Mucosa of gallbladder (tissue), 1 donor: ENCODE measurements at regions not wholly inside any gene's neighbourhood (a gene's known extent, or its start where the extent isn't known, plus 50 kb on each side); places are given as distances from the start of the nearest gene placed in this dataset.
"Not testable (repeated sequence)": the region's sequence is repeated elsewhere in the genome, so short reads cannot be mapped to it uniquely, and the experiment has no call there.

ENCODE experiments used
- DNase-seq: peaks from one replicate; pipeline ENCODE4 v3.0.0-alpha.2; 2020; ENCODE audit warnings: low spot score
- donor health status: DM: no; HTN: no; CAD: no.

DNA sequence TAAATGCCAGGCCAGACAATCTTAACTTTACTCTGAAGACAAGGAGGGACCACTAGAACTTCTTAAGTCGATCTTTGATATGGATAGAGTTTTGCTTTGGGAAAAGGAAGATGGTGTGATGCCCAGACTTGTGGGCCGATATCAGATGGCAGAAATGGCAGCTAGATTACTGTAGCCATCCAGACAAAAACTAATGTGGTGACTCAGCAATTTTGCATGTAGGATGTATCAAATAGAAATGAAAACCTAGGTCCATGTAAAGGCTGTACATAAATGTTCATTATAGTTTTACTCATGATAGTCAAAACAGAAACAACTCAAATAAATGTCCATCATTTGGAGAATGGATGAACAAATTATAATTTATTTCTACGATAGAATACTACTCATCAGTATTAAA is 121.5 kb downstream of the APIP start:
- no peak for DNase-seq

DNA sequence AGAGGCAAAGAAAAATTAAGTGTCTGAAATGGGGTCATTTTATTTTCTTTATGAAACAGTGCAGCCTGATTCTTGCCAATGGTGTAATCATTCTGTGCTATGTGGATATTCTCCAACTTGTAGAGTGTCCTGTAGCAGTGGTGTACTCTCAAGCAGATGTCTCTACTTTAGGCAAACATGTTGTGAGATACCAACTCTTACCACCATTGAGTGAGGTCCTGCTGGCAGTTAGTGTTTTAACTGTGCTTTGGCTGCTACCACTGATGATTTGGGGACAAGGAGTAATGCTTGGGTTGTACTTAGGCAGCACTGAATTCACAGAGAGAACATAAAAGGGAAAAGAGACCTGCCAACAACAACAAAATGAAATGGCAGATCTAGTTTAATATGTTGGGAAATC is 122.5 kb downstream of the APIP start:
- no peak for DNase-seq

DNA sequence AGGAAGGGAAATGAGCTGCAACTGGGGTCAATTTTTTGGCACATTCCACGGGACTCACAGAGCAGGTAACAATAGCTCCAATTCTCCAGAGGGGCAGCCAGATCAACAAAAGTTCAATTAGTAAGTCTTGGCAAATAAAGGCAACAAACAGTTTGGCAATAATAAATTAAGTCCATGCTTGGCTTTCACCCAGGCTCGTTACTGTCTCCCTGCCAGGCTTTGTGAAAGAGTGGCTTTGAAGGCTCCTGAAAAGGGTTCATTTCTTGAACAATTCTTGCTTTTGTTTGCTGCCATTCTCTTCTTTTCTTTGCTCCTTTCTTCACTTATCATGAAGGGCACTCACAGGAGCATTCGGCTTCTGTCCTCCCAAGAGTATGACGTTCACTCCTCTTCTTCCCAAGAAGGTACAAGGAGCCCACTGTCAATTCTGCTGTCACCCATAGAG is 123.3 kb downstream of the APIP start:
- peak; percentile 54 for DNase-seq

DNA sequence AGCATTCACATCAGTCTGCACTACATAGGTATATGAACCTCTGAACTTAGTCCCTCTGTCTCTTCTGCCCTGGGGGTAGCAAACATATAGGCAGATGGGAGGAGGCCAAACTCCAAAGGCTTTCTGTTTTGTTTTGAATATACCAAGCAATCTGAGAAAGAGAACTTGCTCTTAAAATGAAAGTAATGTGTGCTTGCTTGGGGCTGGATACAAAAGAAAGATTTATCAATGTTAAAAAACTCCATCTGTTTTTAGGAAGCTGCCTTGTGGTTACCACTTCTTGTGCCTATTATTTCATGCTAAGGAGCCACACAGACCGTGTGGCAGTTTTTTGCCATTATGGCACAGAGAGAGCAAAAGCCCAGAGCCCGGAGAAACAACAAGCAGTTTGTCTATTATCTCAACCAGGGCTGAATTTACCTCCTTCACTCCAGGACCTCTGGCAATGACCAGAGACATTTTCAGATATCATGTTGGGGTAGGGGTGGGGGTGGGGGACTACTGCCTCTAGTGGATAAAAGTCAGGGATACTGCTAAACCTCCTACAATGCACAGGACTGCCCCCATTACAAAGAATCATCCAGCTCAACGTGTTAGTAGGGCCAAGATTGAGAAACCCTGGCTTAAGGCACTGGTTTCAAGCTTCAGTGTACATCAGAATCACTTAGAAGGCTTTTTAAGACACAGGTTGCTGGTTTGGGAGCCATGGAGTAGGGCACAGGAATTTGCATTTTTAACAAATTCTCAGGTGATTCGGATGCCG is 124.2 kb downstream of the APIP start:
- no peak for DNase-seq

DNA sequence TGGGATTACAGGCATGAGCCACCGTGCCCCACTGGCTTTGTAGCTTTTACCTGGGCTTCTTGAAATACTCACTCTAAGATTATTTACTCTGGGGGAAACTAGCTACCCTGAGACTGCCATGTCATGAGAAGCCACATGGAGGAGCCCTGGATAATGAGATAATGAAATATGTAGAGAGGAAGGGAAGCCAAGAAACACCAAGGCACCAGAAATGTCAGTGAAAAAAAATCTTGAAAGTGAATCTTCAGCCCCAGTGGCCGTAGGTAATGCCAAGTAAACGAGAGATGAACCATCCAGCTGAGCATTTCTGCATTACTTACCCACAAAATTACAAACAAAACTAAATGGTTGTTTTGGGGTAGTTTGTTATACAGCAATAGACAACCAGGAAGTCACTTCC is 125.6 kb downstream of the APIP start:
- DNase-seq: no peak

DNA sequence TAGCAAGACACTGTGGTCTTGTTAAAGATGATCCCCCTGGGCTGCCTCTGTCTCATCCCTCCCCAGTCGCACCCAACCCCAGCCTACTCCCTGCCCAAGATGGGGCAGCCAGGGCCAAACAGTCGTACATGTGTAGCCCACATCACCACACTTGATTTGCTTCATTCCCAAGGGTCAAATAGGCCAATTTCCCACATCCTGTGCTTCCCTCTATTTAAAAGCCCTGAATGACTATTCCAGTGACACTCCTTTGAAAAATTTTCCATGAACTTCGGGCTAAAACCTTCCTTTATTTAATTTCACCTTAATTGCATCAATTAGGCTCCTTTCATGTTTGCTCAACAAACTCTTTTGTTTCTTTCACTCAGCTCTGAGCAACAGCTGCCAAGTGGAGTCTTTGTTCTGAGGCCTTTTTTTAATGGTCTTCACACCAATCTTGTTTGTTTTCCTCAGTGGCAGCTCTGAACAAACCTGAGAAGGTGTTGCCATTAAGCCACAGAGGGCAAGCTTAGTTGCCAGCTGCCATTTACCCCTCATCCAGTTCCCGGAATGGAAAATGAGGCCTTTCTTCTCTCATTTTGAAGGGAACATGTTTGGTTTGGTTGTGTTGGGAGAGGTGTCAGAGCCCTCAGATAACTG is 126.9 kb downstream of the APIP start:
- DNase-seq: no peak

DNA sequence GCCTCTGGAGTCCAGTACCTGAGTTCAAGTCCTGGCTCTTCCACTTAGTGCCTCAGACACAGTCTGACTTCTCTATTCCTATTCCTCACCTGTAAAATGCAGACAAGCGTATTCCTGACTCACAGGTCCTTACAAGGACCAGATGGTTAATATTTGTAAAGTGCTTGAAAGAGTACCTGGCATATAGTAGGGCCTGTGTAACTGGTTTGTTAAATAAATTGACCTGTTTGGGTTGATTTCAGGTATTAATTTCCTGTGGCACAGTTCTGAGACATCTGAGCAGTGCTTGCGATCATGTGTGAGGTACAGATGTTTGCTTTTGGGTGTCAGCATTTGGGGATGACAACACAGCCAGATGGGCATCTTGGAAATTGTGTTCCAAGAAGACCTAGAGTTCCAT is 127.5 kb downstream of the APIP start:
- no peak for DNase-seq

DNA sequence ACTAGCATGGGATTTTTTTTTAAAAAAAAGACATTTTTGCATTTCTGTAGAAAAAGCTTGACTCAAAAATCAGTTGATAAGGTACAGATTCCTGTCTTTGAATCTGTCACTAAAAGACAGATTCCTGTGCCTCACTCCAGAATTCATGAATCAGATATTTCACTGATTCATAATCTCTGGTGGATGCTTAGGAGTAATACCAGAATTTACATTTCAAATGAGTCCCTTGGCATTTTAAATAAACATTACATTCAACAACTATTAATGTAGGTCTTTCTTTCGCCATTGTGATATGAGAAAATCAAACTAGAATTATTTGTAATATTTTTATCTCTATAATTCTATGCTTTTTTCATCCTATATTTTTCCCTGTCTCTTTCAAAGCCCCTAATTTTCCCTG is 128.3 kb downstream of the APIP start:
- no peak for DNase-seq

DNA sequence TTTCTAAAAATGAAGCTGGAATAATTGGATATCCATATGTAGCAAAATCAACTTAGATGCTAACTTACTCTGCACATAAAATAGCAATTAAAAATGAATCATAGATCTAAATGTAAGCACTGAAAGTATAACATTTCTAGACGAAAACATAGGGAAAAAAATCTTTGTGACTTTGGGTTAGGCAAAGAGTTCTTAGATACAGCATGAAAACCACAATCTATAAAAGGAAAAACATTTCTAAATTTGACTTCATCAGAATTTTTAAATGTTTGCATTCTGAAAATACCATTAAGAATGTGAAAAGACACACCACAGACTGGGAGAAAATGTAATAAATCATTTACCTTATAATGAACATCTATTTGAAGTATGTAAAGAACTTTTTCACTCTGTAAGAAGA is 128.8 kb downstream of the APIP start:
- DNase-seq: no peak

DNA sequence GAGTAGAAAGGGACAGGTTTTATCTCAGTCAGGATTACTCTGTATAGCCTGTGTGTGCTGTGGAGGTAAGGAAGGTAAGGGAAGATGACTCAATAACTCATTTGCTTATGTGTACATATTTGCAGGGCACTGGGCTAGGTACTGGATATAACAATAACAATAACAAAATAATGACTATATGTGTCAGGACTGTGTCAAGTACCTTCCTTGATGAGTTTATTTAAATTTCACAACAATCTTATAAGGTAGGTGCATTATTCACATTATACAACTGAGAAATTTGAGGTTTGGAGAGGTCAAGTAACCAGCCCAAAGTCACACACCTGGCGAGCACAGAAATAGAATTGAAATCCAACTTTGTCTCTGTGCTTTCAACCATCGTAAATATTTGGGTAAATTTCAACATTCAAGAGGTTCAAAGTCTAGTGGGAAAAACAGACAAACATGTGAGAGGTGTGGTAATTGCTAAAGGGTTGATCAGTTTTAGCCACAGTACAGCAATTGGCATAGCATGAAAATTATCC is 131.8 kb downstream of the APIP start:
- DNase-seq: no peak

DNA sequence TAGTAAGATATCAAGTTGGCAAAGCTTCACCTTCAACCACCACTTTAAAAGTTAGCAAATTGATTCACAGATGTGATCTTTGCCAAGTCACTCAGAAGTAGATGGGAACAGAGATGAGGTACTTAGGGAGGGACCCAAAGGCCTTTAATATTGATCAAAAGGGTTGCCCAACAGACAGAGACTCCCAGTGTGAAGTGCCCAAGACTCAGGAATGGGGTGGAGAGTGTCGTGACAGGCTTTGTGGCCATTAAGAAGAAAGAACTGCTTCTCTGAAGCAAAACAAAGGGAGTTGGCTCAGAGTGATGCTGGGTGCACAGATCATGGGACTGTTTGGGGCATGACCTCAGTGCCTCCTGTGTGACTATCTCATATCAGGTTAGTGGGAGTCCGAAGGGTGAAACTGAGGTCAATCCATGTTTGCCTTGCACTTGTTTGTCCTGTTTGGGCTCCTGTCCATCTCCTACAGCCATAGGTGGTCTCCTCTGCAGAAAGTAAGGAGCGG is 132.3 kb downstream of the APIP start:
- peak; percentile 87 for DNase-seq

DNA sequence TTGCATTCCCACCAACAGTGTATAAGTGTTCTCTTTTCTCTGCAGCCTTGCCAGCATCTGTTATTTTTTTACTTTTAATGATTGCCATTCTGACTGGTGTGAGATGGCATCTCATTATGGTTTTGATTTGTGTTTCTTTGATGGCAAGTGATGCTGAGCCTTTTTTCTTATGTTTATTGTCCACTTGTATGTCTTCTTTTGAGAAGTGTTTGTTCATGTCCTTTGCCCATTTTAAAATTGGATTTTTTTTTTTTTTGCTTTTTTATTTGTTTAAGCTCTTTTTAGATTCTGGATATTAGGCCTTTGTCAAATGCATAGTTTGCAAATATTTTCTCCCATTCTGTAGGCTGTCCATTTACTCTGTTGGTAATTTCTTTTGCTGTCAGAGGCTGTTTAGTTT is 134.4 kb downstream of the APIP start:
- DNase-seq: not testable (repeated sequence)

DNA sequence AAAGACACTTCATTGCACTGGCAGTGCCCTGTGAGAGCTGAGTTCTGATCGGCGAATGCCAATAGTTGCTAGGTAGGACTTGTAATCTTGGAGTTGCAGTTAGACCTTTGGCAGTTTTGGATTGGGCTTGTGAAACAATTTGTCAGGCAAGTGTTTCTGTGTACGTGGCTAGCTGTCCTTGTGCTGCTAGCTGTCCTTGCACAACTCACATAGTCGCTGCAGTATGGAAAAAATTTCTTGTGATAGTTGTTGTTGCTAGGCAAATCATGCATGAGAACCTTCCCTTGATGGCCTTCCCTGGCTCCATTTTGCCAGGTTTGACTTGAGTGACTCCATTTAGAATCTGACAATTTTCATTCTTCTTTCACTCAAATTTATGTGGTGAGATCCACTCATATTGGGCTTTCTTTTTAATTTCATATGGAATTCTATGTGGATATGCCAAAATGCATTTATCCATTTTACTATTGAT is 140.7 kb downstream of the APIP start:
- no peak for DNase-seq

DNA sequence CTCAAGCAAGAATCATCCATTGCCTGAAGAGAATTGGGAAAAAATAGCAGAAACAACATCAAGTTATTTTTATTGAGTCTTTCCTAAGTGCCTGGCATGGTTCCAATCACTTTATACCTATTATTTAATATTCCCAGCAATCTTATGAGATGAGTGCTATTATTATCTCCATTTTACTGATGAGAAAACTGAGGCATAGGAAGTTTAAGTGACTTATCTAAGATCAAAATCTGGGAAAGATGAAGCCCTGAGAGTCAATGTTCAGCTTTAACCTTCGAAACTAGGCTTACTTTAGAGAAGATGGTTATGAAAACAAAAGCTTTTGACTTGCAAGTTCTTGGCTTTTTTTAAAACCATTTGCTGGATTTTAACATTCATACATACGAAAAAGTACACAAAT is 141.6 kb downstream of the APIP start:
- no peak for DNase-seq

DNA sequence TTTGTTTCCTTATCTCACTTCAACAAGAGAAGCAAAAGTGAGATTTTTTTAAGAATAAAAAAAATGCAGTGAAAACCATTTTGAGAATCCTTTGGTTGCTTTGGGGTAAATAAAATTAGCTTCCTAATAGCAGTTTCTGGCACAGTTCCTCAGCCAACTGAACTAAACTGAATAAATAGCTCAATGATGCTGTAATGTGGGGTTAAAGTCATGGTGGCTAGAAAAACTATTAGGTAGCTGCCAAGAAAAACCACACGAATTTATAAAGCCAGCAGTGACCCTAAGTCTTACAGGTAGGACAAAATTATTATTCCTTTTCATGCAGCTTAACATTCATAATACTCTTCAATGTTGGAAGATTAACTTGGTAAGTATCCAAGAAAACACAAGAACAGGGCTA is 142.4 kb downstream of the APIP start:
- DNase-seq: no peak

DNA sequence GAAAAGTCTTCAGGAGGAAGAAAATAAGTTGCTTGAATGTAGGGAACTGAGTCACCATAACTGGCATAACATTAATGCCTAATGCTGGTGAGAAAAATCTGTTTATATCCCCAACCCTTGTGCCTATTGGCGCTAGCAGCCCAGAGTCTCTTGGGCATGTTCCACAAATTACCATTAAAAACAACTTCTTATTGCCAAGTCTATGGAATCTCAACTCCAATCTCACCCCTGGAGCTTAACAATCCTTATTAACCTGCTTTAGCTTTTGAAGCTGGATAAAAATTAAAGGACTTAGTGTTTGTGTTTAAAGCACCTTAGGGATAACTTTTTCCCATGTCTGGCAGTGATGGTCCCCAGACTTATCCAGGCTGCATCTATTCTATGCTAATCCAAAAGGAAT is 143.0 kb downstream of the APIP start:
- DNase-seq: no peak

DNA sequence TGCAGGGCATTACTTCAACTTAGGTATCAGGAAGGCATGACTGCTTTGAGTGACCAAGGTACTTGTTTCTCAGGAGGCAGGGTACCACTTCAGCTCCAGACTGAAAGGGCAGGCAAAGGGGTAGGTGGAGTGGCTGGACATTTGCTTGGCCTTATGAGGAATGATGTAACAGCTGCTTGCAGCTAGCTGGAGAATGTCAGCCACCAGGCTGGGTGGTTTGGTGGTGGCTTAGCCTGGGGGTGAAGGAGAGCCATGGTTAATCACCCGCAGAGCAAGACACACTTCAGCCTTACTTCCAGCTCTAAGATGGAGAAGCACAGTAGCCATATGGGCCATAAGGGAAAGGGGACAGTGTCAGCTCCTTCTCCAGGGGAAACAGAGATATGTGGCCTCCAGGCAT is 146.1 kb downstream of the APIP start:
- DNase-seq: no peak

DNA sequence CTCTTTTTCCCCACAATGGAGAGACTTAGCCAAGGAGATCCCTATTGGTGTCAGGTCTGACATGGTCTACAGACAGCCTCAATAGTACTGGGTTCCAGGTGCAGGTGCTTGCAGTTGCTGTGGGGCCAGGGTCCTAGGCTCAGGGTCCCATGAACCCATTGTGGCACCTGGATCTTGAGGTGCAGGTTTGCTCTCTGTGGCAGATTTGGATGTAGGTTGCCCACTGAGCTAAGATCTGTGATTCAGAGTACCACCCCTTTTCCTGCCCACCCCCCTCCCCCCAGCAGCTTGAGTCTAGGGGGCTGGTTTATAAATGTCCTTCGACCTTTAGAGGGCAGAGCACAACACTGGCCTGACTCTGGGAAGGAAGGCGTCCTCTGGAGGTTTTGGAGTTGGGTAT is 147.0 kb downstream of the APIP start:
- DNase-seq: no peak

DNA sequence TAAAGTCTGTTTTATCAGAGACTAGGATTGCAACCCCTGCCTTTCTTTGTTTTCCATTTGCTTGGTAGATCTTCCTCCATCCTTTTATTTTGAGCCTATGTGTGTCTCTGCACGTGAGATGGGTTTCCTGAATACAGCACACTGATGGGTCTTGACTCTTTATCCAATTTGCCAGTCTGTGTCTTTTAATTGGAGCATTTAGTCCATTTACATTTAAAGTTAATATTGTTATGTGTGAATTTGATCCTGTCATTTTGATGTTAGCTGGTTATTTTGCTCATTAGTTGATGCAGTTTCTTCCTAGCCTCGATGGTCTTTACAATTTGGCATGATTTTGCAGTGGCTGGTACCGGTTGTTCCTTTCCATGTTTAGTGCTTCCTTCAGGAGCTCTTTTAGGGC is 141.7 kb downstream of the EHF start:
- DNase-seq: not testable (repeated sequence)

DNA sequence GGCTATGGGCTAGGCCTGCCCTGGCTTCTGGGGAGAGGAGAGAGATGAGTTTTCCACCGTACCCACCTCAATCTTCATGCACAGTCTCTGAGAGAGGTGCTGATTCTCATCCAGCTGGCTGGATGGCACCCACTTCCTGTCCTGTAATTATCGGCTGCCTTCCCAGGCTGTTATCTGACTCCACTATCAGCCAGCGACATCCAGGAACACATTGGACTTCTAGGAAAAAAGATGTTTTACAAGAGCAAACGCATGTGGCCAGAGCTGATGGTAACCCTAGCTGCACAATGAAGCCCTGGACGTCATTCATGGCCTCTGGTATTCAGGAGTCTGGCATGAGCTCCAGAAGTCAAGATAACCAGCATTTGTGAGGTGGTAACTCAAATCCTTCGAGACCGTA is 137.4 kb downstream of the EHF start:
- no peak for DNase-seq

DNA sequence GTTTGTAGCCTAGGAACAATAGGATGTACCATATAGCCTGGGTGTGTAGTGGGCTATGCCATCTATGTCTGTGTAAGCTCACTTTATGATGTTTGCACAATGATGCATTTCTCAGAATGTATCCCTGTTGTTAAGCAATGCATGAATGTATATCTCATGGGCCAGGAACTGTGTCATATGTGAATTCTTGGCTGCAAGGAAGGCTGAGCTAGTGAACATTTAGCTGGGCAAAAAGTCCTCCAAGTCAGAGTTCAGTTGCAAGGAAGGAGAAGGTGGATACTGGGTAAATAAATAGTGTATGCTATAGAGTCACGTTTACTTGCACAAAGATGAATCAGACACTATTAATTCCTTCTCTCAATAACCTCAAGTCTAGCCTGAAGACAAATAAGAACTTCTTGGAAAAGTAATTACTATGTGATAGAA is 136.1 kb downstream of the EHF start:
- no peak for DNase-seq

DNA sequence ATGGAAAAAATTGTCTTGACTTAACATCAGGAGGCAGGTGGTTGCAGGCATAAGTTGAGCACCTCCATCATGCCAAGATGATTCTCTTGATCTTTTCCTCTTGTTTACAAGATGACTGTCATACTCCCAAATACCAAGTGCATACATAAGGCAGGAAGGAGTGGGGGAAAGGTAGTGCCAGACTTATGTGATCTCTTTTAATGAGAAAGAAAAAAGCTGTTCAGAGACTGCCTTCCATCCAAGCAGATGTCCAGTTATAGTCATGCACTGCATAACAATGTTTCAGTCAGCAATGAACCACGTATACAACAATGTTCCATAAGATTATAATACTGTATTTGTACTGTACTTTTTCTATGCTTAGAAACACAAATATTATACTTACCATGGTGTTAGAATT is 135.7 kb downstream of the EHF start:
- no peak for DNase-seq

DNA sequence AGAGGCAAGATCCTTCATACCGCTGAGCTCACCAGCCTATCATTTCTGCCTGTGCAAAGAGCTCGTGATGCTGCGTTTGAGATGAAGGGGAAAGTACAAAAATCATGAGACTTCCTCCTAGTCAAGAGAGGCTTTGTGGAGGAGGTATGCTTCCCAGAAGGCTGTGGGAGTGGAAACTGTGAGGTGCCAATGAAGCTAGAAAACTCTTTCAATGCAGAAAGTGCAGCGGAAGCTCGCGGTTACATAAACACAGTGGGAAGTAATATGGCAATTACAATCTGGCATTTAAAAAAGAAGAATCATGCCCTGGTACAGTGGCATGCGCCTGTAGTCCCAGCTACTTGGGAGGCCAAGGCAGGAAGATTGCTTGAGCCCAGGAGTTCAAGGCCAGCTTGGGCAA is 134.8 kb downstream of the EHF start:
- no peak for DNase-seq
